ENCODE measurements at regions not wholly inside any gene's neighbourhood (a gene's known extent, or its start where the extent isn't known, plus 50 kb on each side); places are given as distances from the start of the nearest gene placed in this dataset.
A peak's percentile ranks its signal among the peaks of the same experiment; 100 is the strongest.
"Not testable (repeated sequence)": the region's sequence is repeated elsewhere in the genome, so short reads cannot be mapped to it uniquely, and the experiment has no call there.

DNA sequence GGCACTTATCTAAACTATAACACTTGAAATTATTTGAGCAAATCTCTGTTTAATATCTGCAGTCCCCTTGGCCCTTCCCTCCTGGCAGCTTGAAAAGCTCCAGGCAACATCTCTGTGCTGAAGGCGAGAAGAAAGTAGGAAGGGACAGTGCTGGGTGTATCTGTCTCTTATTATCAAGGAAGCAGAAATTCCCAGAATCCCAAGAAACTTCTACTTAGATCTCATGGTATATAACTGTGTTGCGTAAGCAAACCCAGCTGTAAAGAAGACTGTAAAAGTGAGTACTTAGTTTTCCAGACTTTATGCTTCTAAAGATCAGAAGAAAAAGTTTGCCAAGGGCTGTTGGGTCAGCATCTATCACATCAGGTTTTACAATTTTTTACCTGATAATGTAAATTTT is 1869.8 kb downstream of the MAT2B start:
- no peak for DNase-seq (ENCODE audit: low read depth)

DNA sequence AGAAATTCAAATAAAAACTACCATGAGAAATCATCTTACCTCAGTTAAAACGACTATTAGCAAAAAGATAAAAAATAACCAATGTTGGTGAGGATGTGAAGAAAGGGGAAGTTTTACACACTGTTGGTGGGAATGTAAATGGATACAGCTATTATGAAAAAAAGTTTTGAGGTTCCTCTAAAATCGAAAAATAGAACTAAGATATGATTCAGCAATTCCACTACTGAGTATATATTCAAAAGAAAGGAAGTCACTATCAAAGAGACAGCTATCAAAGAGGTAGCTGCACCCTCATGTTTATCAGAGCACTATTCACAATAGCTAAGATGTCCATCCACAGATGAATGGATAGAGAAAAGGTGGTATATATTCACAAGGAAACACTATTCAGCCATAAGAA is 1888.4 kb downstream of the MAT2B start:
- no peak for DNase-seq (ENCODE audit: low read depth)

DNA sequence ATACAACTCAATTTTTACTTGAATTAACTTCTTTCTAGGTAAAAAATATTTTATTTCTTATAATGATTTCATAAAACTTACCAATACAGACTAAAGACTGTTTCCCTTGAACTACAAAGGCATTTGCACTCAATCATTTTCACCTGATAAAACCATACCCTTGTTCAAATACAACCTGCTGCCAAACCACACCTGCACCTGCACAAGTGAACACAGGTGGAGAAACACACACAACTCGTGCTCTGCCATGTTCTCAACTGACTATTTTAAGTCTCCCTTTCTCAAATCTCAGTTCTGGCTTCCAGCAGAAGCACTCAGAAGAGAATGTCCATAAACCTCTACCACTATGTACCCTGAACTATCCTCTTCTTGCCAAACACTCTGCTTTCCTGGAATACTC is 1892.1 kb downstream of the MAT2B start:
- DNase-seq (ENCODE audit: low read depth) = no peak

DNA sequence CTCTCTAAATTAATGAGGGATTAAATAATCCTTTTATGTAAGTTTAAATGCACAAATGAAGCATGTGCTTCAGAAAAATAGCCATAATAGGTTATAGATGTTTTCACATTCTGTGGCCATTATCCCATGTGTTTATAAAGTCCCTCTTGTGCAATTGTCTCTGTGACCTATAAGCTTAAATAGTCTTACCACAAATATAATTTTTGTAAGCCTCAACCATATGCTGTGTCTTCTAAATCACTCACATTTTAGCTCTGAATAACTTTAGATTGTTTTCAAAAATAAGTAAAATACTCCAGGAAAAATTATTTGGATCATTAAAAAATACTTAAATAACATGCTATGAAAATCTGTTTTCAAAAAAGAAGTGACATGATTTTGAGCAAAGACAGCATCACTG is 1894.7 kb downstream of the MAT2B start:
- DNase-seq (ENCODE audit: low read depth) = no peak

DNA sequence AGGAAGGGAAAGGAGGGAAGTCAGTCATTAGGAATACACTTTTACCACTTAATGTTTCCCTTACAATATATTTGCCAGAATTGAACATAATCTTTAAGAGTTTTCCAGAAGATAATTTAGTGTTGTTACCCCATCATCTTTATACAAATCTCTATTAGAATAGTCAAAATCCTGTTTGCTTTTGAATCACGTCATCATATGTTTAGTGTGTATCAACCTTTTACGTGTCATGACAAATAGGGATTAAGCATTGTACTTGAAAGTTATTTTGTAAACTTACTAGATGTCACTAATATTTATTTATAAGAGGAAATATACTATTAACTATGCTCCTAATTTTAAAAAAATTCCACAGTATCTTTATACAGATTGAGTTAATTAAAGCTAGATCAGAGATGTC is 1899.5 kb downstream of the MAT2B start:
- no peak for DNase-seq (ENCODE audit: low read depth)

DNA sequence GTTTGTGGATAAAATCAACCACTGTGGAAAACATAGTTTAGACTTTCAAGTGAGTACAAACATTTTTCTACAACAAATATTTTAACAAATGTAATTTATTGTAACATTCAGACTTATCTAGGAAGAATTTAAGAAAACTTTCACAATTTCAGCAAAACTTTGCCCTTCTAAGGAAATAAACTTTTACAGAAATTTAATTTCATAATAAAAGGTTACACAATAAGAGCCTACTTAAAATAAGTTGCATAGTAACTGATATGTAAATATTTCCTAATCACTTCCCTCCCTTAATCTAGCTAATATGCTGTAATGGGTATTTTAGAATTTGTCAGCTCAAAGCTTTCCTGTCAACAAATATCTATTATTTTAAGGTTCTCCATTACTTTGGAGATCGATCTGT is 1899.9 kb downstream of the MAT2B start:
- no peak for DNase-seq (ENCODE audit: low read depth)

DNA sequence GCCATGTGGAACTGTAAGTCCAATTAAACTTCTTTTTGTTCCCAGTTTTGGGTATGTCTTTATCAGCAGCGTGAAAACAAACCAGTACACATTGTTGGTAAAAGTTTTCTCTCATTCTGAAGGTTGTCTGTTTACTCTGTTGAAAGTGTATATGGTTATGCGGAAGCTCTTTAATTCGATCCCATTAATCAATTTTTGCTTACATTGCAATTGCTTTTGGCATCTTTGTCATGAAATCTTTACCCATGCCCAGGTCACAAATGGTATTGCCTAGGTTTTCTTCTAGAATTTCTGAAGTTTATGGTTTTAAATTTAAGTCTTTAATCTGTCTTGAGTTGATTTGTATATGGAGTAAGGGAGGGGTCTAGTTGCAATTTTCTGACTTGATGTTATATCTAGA is 1901.9 kb downstream of the MAT2B start:
- DNase-seq (ENCODE audit: low read depth) = no peak

DNA sequence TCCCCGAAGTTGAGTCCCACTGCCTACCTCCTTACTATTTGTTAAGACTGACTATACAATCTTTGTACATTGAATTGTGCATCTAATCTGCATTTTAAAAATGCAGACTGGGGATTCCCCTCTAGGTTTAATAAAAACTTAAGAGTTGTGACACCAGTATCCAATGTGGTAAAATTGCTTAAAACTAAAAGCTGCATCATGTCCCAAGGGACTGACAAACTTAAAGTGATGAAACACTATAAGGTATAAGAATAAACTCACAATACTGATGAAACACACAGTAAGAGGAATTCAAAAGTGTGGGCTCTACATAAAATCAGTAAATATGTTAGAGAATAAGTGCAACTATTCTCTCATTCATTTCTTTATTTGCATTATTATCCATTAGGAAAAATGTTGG is 1905.1 kb downstream of the MAT2B start:
- no peak for DNase-seq (ENCODE audit: low read depth)

DNA sequence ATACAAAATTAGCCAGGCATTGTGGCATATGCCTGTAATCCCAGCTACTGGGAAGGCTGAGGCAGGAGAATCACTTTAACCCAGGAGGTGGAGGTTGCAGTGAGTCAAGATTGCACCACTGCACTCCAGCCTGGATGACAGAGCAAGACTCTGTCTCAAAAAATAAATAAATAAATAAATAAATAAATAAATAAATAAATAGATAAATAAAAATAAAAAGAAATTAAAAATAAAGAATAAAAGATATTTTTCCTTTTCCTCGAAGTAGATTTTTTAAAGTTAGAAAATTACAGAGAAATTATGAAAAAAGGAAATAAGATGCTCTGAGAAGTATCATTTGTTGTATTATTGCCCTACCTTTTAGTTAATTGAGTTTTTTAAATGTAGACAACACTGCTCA is 1906.1 kb downstream of the MAT2B start:
- DNase-seq (ENCODE audit: low read depth) = not testable (repeated sequence)

DNA sequence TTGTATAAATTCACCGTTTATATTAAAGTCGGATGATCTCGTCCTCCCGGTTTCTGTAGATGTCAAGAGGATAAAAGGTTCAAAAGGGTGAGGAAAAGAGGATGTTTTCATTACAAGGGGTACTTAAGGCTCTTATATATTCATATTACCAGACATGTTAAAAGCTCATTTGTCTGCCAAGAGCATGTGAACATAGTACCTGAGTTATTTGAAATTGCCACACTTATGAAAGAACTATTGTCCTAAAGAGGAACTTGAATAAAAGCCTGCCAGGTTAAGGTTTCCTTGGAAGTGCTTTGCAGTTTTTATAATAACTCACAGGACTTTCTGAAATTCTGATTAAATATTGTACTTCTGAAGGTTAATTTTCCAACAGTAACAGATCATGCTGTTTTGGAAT is 1915.1 kb downstream of the MAT2B start:
- DNase-seq (ENCODE audit: low read depth) = no peak

DNA sequence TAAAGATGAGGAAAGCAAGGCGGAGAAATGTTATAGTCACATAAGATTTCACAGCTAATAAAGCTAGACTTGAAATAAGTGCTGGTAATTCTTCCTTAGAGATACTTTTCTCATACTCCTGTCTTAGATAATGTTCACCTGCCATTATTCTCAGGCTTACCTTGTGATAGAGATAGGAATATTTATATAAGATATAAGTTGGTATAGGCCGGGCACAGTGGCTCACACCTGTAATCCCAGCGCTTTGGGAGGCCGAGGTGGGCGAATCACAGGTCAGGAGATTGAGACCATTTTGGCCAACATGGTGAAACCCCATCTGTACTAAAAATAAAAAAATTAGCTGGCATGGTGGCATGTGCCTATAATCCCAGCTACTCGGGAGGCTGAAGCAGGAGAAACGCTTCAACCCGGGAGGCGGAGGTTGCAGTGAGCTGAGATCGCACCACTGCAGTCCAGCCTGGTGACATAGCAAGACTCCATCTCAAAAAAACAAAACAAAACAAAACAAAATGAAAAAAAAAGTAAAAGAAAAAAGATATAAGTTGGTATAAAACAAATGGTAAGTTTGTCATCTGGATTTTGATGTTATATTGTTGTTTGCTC is 1918.4 kb downstream of the MAT2B start:
- no peak for DNase-seq (ENCODE audit: low read depth)

DNA sequence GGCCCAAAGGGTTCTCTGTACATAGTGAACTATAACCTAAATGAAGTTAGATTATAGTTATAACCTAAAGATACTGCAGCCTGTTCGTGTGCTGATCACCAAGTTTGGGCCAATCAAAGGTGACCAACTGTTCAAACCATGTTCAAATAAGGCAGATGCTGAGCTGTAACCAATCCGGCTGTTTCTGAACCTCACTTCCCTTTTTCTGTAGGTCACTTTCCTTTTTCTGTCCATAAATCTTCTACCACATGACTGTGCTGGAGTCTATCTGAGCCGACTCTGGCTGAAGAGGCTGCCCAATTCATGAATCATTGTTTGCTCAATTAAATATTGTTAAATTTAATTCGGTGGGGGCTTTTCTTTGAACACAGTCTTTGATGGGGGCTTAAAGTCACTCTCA is 1920.2 kb downstream of the MAT2B start:
- DNase-seq (ENCODE audit: low read depth) = no peak

DNA sequence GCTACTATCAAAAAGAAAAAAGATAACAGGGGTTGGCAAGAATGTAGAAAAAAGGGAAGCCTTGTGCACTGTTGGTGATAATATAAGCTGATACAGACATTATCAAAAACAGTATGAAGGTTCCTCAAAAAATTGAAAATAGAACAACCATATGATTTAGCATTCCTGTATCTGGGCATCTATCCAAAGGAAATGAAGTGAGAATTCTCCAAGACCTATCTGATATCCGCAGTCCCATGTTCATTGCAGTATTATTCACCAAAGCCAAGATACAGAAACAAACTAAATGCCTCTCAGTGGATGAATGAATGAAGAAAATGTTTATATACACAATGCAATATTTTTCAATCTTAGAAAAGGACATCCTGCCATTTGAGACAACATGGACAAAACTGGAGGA is 1943.3 kb downstream of the MAT2B start:
- no peak for DNase-seq (ENCODE audit: low read depth)

DNA sequence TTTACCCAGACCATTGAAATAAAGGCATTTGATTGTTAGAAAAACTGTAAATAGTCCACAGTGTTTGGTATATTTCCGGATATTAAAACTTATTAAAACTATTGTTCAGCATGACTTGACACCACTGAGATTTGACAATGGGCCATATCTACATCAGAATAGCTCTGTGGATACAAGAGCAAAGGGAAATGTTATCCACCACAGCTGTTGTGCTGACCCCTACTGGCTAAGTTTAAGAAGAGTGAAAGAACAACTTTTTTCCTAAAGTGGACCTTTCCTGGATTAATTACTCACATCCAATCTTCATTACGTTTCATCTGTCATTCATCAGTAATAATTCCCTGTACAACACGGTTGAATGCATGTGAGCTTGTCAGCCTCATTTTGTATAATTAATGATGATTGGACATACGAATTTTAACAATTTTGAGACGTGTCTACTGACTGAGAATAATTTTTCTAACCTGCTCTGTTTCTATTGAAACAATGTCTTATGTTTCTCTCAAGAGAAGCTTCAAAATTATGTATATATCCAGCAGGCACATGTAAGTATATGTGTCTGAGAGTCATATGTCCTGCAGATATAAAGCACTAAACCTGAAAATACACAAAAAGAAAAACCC is 1952.6 kb downstream of the MAT2B start:
- peak; percentile 2 for DNase-seq (ENCODE audit: low read depth)

DNA sequence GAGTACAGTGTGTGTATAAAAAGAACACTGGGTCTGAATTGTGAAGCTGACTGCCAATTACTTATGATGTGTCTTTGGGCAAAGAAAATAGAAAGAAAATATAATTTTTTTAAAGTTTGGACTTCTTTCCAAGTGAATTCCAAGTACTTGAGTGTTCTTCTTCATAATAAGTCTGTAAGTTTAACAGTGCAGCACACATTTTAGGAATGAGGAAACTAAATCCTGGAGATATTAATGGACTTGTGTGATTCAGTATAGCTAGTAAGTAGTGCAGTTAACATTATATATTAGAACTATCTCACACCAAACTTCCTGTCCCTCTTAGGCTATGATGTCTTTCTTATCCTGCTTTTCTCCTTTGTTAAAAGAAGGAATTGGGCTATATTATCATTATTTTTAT is 1953.8 kb downstream of the MAT2B start:
- no peak for DNase-seq (ENCODE audit: low read depth)

DNA sequence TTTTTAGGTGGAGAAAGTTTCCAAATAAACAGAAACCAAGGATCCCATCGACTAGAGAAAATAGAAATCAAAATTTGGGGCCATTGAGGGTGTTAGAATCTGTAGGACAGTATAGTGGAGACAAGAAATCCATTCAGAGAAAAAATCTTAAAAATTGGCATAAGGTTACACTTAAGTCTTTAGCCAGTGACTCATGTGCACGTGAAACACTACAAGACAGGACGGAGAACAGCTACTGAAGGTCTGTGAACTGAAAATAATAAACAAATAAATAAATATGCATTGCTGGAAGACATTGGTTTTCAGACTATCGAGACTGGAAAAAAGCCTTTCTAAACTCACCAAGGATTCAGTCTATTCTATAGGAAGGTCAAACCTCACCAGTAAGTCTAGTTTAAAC is 1955.5 kb downstream of the MAT2B start:
- DNase-seq (ENCODE audit: low read depth) = no peak

DNA sequence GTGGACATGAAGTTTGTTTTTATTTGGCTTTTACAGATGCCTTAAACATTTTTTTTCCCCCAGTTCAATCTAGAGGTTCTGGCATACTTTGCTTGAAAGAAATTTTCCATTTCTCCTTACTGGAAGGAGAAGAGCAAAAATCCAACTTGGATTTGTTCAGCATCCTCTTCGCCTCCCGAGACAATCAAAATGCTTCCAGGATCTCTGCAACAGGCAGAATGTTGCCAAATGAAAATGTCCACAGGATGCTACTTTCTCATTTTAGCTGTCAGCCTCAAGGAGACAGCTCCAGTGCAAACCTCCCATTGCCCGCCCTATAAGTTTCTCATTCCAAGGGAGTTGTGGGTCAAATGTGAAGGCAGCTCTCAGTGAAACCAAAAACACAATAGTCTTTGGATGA is 1972.1 kb downstream of the MAT2B start:
- no peak for DNase-seq (ENCODE audit: low read depth)

DNA sequence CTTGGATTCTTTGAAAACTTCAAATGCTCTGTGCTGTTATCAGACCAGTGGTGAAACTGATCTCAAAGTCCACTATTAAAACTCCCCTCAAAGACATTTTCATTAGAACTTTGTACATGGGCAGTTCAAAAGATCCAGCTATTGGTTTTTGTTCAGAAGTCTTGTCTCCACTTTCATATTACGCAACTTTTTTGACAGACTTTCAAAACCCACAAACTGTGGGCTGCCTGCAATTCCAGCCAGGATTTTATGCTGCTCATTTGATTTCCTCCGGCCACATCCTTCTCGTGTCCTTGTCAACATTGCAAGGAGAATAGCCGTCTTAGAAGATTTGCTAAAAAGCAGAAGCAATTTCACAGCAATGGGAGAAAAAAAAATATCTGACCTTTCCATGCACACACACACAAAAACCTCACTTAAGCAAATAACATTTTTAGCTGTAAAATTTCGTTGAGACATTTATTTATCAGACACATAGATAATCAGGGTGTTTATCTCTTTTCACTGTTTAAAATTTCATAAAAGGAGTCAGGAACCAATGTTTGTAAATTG is 1990.5 kb downstream of the MAT2B start:
- peak; percentile 3 for DNase-seq (ENCODE audit: low read depth)

DNA sequence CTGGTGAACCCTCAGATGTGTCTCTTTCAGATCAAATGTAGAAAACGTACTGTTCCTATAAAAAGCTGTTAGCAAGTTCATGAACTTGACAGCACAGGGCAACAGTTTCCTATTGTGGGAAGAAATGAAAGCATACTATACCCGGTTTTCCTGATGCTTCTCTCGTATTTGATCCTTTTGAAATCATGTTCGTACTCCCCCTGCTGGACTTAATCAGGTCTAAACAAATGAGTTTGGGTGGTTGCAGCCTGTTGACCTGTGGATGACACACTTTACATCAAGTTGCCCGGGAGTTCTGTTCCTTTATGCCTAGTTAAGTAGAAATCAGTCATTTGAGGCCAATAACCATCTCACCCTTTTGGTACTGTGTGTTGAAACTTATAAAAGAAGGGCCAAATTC is 1992.3 kb downstream of the MAT2B start:
- DNase-seq (ENCODE audit: low read depth) = peak; percentile 20

DNA sequence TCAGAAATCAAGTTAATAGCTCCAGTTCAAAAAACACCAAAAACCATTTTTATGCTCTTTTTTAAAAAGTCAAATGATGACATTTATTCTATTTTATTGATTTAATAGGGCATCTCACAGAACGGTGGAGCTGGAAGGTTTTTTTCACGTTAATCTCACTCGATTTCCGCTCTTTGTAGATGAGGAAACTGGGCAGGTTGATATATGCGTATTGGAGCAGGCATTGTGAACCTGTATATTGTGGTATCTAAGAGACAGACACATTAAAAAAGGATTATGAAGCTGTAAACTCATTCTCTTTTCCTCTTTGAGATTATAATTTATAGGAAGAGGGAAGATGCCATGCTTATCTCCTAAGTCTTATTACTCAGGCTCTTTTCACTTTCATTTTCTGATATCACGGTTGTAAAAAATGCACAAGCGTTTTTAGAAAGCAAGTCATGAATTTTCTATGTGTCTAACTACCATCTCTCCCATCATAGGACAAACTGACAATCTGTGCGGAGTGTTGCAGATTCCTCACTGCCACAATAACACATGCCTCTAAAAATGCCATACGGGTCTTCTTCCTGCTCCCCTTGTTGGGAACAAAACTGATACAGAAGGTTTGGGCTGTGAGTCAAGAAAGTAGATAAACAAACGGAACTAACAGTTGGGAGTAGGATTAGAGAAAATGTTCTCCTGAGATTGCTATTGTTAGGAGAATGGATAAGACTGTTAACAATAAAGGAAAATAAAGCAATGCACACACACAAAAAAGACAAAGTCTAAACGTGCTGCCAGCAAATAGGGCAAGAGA is 1997.7 kb downstream of the MAT2B start:
- no peak for DNase-seq (ENCODE audit: low read depth)

DNA sequence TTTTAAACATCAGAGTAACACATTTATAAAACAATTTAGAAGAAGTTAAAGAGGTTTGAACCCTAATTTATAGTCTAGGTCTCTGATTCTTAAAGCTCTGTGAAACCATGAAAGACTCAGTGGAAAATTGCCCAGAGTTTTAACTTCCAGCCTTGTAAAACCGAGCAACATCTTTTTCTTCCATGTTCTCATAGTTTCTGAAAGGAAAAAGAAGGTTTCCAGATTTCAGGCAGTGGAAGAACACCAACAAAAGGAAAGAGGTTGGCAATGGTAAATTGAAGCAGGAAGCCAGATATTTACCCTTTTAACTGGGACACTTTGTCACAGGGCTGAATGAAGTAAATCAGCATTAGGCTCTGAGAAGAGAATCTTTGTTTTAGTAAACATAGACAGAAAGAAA is 1999.3 kb downstream of the MAT2B start:
- no peak for DNase-seq (ENCODE audit: low read depth)

DNA sequence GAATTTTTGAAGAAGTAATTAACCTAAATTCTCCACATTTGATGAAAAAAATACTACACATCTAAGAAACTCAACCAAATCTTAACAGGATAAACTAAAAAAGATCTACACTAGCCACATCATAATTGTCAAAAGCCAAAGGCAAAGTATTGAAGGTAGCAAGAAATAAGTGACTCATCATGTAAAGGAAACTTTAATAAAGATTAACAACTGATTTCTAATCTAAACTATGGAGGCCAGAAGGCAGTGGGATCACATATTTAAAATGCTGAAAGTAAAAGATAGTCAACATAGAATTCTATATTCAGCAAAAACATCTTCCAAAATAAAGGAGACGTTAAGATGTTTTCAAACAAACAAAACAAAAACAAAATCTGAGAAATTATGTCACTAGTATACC is 2002.9 kb downstream of the MAT2B start:
- DNase-seq (ENCODE audit: low read depth) = no peak

DNA sequence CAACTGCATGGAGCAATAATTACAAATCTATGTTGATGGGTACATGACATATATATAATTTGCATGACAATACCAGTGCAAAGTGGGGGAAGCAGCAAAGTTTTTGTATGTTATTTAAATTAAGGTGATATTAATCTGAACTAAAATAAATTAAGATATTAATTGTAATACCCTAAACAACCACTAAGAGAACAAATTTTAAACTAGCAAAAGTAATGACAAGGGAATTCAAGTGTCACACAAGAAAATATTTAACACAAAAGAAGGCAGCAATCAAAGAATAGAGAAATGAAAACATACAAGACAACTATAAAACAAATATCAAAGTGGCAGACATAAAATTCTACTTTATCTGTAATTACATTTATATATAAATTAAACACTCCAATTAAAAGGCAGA is 2003.4 kb downstream of the MAT2B start:
- no peak for DNase-seq (ENCODE audit: low read depth)

Data from RPMI7951 (cell line).